ENCODE measurements at regions not wholly inside any gene's neighbourhood (a gene's known extent, or its start where the extent isn't known, plus 50 kb on each side); places are given as distances from the start of the nearest gene placed in this dataset.
"Not testable (repeated sequence)": the region's sequence is repeated elsewhere in the genome, so short reads cannot be mapped to it uniquely, and the experiment has no call there.

DNA sequence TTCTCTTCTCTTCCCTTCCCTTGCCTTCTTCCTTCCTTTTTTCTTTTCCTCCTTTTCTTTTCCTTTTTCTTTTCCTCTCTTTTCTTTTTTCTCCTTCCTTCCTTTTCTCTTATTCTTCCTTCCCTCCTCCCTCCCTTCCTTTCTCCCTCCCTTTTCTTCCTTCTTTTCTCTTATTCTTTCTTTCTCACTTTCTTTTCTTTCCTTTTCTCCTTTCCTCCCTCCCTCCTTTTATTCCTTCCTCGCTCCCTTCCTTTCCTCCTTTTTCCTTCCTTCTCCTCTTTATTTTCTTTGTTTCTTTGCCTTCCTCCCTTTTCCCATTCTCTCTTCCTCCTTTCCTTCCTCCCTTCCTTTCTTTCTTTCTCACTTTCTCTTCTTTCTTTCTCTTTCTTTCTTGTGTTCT is 146.1 kb downstream of the ZNF92 start:
- DNase-seq: not testable (repeated sequence)

DNA sequence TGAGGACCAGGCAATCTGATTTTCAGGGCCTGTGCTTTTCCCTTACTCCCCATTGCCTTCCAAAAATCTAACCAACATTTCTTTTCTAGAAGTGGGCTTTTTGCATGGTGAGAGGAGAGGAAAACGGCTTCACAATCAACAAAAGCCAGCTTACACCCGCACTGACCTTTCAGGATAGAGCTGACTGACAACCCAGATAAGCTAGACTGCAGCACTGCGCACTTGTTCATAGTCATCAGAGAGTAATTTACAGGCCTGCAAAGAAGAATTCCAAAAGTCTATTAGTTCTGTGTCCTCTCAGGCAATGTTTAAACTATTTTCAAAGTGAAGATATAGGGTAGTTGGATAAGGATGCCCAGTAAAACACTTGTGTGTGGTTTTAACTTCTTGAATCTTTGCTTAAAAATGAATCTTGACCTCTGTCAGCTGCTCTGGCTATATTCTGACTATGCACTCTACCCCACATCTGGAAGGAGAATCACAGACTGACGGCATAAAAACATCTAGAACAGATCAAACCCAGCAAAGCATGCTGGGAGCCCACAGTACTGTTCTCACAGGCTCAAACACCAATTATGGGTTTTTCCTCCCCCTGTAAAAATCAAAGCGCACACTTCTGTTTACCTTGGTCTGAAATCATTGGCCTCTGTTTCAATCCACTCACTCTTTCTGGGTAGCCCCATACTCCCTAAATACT is 172.0 kb downstream of the ZNF92 start:
- not testable (repeated sequence) for DNase-seq

DNA sequence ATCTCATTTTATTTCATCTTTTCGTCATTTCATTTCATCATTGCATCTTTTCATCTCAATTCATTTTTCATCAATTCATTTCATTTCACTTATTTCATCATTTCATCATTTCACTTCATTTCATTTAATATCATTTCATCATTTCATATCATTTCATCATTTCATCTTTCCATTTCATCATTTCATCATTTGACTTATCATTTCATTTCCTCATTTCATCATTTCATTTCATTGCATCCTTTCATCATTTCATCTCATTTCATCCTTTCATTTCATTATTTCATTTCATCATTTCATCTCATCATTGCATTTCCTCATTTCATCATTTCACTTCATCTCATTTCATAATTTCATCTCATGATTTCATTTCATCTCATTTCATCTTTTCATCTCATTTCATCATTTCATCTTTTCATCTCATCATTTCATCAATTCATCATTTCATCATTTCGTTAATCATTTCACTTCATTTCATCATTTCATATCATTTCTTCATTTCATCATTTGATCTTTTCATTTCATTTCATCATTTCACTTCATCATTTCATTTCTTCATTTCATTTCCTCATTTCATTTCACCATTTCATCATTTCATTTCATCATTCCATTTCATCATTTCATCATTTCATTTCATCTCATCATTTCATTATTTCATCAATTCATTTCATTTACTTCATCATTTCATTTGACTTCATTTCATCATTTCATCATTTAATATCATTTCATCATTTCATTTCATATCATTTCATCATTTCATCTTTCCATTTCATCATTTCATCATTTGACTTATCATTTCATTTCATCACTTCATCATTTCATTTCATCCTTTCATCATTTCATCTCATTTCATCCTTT is 176.2 kb downstream of the ZNF92 start:
- DNase-seq: not testable (repeated sequence)

DNA sequence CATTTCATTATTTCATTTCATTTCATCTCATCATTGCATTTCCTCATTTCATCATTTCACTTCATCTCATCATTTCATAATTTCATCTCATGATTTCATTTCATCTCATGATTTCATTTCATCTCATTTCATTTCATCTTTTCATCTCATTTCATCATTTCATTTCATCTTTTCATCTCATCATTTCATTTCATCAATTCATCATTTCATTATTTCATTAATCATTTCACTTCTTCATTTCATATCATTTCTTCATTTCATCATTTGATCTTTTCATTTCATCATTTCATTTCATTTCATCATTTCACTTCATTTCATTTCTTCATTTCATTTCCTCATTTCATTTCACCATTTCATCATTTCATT is 176.8 kb downstream of the ZNF92 start:
- not testable (repeated sequence) for DNase-seq

DNA sequence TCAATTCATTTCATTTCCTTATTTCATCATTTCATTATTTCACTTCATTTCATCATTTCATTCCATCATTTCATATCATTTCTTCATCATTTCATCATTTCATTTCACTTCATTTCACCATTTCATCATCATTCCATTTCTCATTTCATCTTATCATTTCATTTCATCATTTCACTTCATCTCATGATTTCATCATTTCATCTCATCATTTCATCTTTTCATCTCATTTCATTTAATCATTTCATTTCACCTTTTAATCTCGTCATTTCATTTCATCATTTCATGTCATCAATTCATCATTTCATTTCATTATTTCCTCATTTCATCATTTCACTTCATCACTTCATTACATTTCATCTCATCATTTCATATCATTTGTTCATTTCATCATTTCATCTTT is 177.4 kb downstream of the ZNF92 start:
- not testable (repeated sequence) for DNase-seq

DNA sequence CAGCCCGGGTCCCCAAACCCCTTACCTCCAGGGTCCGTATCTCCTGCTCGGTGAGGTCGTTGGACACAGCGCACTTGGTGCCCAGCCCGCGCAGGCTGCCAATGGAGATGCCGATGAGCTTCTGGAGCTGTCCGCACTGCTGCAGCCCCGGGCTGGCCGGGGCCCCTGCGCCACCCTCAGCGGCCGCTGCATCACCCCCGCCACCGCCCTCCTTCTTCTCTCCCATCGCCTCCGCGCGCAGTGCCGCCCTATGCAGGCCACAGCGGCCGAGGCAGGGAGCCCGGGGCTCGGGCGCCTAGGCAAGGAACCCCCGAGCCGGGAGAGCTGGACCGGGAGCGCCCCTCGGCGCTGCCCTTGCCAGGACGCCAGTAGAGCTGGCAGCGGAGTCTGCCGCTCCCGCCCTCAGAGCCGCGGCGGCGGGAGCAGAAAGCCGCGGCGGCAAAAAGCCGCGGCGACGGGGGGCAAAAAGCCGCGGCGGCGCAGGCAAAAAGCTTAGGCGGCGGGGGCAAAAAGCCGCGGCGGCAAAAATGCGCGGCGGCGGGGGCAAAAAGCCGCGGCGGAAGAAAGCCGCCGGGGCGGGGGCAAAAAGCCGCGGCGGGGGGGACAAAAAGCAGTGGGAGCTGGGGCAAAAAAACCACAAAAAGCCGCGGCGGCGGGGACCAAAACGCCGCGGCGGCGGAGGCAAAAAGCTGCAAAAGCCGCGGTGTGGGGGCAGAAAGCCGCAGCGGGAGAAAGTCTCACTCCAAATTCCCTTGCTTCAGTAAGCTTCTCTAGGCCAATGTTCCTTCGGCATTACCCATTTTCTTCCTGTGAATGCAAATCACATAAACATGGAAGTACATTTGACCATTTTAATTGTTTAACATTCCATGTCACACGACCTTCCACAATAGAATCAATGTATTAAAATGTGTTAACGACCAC is 181.2 kb downstream of the ZNF92 start:
- DNase-seq: not testable (repeated sequence)

DNA sequence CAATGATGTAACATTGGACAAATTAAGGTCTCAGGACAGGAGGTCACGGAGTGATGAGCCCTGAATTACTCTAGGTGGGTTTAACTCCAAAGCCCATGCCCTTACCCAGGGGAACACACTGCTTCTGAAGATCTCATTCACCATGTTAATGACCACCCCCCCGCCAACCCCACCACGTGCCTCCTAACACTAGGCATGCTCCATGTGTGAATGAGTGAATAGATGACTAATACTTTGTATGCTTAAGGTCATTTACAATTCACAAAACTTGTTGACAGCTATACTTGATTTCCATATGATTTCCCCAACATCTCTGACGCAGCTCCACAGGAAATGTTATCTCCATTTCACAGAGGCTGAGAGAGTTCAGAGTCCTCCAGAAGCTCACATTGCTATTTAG is 184.9 kb downstream of the ZNF92 start:
- DNase-seq: peak; percentile 51

DNA sequence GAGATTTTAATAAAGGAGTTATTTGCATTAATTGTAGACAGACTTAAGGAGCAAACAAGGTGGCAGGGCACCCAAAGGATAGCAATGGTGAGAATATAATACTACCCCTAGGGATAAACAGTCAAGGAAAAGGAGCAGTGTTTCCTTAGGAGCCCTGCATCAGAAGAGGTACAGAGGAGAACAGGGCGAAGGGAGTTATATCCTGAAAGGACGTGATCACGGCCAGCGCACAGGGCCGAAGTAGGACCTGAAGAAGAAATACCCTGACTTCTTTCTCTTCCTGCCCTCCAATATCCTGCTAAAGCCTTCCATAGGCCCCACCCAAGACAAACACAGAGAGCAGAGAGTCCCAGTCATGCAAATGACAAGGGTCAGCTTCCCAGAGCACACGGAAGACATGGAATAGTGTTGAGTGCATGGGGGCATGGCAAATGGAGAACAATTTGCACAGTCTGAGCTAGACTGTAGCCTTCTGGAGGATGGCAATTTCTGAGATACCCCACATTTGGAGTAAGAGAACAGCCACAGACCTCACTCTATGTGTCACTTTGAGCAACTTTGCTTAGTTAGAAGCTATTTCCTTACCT is 188.2 kb downstream of the ZNF92 start:
- DNase-seq: not testable (repeated sequence)

DNA sequence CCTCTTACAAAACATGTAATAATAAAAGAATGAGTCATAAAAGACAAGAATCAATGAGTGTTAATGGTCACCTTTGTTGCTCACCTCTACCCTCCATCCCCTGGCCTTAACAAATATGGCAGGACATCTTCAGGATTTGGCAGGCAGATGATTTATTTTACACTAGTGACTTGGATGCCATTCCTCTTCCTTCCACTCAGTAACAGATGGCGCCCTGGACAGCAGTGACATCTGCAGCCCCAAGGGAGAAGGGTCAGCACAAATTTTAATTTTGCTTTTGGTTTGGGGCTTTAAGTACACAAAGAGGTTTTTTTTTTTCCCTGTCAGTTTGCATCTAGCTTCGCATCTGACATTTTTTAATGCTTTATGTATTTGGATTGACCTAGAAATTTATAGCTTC is 188.9 kb downstream of the ZNF92 start:
- DNase-seq: not testable (repeated sequence)

DNA sequence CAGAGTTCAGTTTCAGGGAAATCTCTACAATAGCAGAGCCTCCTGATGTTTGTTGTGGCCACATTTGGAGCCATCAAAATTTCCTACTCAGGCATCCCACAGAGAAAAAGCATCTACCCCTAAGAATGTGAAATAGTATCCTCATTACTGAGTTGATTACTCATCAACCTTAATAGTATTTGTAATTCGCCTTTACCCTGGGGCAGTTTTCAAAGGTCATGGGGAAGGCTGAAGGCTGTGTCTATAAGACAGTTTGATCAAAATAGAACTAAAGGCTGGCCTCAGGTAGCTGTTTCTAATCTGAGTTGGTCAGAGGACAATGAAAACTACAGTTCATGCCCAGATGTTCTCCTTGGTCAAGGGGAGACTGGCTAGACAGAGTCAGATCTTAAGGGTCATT is 189.7 kb downstream of the ZNF92 start:
- not testable (repeated sequence) for DNase-seq

DNA sequence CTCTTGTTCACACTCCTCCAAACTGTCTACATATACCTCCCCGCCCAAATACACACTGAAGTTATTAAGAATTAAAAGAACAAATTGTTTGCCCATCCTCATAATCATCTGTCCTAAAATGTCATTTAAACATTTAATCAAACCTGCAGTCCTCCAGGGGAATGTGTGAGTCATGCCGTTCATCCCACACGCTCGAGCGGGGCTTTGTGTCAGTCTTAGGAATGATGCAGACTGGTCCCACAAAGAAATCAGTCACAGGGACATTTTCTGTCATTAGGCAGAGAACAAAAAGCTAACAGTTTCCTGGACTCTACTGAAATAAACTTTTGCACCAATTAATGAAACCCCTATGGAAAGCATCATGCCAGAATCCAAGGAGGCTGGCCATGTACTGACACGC is 194.6 kb downstream of the ZNF92 start:
- not testable (repeated sequence) for DNase-seq

DNA sequence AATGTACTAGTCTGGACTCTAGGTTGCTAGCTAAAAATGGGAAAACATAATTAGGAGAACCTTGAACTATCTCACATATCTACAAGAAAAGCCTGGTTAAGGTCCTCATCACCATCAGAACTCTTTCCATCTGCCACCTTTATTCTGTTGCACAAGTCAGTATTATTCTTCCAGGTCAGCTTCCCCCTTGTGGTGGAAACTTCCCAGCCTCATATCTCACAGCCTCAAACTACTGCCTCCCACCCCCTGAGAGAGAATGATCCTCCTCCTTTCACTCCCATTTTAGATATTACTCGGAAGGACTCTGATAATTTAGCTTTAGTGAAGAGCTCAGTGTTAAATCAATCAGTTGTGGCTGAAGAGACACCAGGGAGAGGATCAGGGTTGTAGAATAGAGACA is 197.3 kb downstream of the ZNF92 start:
- DNase-seq: not testable (repeated sequence)

DNA sequence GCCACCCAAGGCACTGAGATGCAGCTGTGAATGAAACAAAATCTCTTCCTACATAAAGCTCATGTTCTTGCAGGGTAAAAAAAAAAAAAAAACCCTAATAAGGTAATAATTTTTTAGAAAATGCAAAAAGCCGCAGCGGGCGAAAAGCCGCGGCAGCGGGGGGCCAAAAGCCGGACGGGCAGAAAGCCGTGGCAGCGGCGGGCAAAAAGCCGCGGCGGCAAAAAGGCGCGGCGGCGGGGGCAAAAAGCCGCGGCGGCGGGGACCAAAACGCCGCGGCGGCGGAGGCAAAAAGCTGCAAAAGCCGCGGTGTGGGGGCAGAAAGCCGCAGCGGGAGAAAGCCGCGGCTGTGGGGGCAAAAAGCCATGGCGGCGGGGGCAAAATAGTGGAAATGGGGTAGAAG is 198.9 kb downstream of the ZNF92 start:
- not testable (repeated sequence) for DNase-seq

DNA sequence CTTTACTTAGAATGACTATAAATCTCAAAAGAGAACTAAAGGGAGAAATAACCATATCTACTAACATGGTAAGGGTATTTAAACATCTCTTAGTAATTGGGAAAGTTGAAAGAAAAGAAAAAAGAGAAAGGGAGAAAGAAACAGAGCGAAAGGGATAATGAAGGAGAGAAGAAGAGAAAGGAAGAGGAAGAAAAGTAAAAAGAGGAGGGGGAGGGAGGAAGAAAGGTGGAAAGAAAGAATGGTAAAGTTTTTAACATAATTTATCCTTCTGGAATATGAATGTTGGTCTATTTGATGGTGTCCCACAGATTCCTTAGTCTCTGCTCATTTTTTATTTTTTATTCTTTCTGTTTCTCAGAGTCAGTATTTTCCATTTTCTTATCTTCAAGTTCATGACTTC is 202.7 kb downstream of the ZNF92 start:
- not testable (repeated sequence) for DNase-seq

DNA sequence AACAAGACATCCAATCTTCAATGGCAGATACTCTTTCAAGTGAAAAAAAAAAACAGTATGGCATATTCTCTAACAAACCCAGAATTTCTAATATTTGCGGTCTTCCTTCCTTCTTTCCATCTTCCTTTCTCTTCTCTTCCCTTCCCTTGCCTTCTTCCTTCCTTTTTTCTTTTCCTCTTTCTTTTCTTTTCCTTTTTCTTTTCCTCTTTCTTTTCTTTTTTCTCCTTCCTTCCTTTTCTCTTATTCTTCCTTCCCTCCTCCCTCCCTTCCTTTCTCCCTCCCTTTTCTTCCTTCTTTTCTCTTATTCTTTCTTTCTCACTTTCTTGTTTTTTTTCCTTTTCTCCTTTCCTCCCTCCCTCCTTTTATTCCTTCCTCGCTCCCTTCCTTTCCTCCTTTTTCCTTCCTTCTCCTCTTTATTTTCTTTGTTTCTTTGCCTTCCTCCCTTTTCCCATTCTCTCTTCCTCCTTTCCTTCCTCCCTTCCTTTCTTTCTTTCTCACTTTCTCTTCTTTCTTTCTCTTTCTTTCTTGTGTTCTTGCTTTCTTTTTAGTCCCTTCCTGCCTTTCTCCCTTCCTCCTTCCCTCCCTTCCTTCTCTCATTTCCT is 209.0 kb downstream of the ZNF92 start:
- not testable (repeated sequence) for DNase-seq

DNA sequence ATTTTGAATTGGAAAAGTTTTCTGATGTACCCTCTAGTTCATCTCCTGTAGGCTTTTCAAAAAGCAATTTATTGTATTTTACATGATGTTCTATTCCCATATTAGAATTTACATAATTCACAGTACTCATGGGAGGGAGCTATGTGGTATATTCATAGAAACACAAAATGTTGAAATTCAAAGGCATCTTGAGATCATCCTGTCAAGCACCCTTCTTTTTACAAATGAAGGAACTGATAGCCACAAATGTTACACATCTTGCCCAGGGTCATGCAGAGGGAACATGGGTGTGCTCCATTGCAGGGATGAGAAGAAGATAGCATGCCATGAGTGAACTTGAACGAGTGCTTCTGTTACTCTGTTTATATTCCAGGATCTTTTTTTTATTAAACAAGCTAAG is 228.8 kb downstream of the ZNF92 start:
- not testable (repeated sequence) for DNase-seq

DNA sequence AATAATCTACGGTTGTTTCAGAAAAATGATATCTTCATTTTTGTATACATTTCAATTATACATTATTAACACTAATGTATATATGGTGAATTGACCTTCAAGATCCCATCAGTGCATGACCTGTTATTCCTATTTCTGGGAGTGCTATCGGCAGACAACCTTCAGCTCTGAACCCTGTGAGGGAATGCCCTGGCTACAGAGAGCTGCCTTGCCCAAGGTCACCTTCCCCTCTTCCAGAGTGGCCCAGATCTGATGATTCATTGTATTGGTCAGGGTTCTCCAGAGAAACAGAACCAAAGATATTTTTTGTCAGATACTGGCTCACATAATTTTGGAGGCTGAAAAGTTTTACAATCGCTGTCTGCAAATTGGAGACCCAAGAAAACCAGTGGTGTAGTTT is 235.5 kb downstream of the ZNF92 start:
- no peak for DNase-seq

DNA sequence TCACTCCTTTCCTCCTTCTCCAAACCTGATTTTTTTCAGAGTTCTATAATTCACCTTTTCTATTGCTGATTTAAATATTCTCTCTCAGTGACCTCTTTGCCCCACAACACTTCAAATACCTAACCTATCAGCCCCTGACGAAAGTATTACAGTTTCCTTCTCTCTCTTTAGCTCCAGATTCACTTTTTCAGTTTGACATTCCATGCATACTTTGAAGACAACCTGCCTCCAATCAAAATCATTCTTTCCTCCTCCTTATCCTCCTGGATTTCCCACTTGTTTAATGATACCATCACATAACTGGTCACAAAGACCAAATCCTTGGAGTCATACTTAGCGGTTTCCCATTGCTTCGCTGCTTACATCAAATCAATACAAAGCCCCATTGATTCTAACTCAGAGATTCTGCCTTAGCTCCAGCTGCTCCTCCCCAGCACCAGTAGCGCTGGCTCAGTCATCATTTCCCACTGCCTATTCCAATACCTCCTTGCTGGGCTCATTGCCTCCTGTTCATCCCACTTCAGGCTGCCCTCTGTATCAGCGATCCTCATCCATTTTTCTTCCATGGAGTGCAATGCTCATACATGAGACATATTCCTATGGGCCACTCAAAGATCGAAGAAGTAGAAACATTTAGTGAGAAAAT is 240.1 kb downstream of the ZNF92 start:
- DNase-seq: not testable (repeated sequence)

DNA sequence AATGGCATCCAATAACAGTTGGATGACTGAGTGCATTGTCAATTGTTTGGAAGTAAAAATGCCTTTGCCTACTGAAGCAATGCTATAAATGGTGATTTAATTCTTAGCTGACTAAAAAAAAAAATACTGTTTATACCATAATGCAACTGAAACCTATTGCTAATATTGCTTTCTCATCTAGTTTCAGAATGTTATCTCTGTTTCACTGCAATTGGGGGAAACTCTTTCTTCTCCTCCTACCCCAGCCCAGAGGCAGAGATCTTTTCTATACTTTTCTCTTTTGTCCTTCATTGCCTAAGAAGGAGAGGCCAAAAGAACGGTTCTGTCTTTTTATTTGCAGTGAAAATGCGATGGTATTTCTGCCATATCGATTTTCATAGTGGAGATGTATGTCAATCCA is 242.5 kb downstream of the ZNF92 start:
- not testable (repeated sequence) for DNase-seq

DNA sequence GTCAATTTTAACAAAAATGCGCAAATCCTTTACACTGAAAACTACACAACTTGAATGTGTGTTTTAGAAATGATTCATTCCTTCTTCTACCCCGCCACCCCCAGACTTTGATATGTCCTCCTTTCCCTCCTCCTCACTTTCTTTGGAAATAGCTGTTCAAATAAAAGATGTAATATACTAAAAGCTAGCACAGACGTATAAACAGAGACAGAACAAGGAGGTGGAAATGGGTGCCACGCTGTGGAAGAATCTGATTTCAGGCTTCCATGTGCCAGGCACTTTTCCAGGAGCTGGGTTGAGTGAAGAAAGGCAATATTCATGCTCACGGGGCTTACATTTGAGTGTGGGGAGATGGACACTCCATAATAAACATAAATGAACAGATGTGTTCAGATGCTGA is 246.6 kb downstream of the ZNF92 start:
- DNase-seq: not testable (repeated sequence)

DNA sequence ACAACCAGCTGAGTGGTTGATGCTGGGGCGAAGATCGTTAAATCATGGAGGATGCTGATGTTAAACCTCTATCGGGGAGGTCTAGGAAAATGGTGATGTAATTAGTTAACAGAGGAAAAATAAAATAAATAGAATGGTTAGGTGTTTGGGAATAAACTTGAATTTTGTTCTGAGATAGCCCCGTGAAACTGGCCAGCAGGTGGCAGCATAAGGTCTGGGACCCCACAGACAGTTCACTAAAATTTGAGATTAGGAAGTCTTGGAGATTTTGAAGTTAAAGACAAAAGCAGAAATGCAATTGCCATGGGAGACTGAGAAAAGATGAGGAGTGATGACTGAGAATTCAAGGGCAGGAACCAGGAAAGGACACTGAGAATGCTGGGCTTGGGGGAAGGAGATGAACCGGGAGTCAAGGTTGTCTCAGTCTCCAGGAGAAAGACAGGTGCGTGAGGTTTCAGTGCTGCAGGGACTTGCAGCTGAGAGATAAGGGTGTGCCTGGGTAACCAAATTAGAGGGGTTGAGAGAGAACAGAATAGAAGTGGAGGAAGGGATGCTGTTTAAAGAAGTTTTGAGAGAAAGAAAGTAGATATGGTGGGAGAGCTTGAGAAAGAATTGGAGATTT is 248.0 kb downstream of the ZNF92 start:
- peak; percentile 64 for DNase-seq

Data from activated CD8-positive, alpha-beta memory T cell treated with anti-CD3 and anti-CD28 coated beads for 24 hours (primary cell).